Activated T-cell treated with anti-CD3 and anti-CD28 coated beads, Interleukin-2, amount 50 U/mL, for 4 hours (primary cell): ENCODE measurements at regions not wholly inside any gene's neighbourhood (a gene's known extent, or its start where the extent isn't known, plus 50 kb on each side); places are given as distances from the start of the nearest gene placed in this dataset.
"Not testable (repeated sequence)": the region's sequence is repeated elsewhere in the genome, so short reads cannot be mapped to it uniquely, and the experiment has no call there.

Source experiments
- ATAC-seq, 2 donors: fragments of 200-7000 bp; cut with Tn5 transposase; one replicate each; pipeline ENCODE4 v1.10.0; 2021
- DNase-seq: peaks from one replicate; pipeline ENCODE4 v3.0.0-alpha.2; 2020
- H3K27me3 Mint-ChIP-seq: one replicate; pipeline ENCODE4 v1.8.0; 2021; ENCODE audit warnings: low read depth, mixed read lengths
- H3K36me3 Mint-ChIP-seq: one replicate; pipeline ENCODE4 v1.8.0; 2022; ENCODE audit warnings: mixed read lengths; ENCODE audit not compliant: insufficient read depth
- H3K4me1 Mint-ChIP-seq: one replicate; pipeline ENCODE4 v1.8.0; 2021; ENCODE audit warnings: low read depth, mixed read lengths
- H3K4me3 Mint-ChIP-seq: one replicate; pipeline ENCODE4 v1.8.0; 2021; ENCODE audit warnings: mild to moderate bottlenecking, moderate library complexity, mixed read lengths
- H3K9me3 Mint-ChIP-seq: one replicate; pipeline ENCODE4 v1.8.0; 2021; ENCODE audit warnings: mixed read lengths

DNA sequence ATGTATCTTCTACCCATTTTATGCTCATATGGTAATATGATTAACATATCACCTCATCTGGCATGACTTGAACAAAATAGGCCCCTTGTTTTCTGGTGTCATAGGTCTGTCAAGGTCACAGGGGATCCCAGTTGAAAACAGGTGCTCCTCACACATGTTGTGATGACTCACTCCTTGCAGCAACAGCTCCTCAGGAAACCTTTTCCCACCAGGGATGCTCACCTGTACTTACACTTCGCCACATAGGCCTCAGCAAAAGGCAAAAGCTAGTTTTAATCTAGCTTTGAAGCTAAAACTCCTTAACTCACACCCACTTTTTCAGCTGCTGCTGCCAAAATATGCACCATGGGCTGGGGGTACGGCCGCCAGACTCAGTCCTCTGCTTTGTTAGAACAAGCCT lies 110.0 kb upstream of the SOX21 start:
- ATAC-seq, result no peak
- H3K27me3 Mint-ChIP-seq, result peaks cover 6% of the 10 kb centered on the region
- no peaks in the 10 kb centered on the region for H3K36me3 Mint-ChIP-seq
- H3K4me3 Mint-ChIP-seq, result no peak overlapping the region
- no peaks in the 10 kb centered on the region for H3K4me1 Mint-ChIP-seq
- no peaks in the 10 kb centered on the region for H3K9me3 Mint-ChIP-seq
- no peak for DNase-seq

DNA sequence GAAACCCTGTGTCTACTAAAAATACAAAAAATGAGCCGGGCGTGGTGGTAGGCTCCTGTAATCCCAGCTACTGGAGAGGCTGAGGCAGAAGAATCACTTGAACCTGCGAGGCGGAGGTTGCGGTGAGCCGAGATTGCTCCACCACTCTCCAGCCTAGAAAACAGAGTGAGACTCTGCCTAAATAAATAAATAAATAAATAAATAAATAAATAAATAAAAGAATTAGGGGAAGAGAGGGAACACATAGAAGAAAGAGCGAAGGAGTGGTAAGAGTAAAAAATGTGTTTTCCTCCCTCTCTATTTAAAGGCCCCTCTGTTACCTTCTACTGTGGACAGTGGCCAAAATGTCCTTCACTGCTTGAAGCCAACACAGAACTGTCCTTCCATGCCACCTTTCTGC lies 103.9 kb upstream of the SOX21 start:
- Mint-ChIP-seq H3K27me3 (peaks cover 3% of the 10 kb centered on the region), H3K4me3 (no peak overlapping the region), H3K36me3 (no peaks in the 10 kb centered on the region), H3K9me3 (no peaks in the 10 kb centered on the region), H3K4me1 (no peaks in the 10 kb centered on the region)
- ATAC-seq, result no peak
- DNase-seq, result no peak

DNA sequence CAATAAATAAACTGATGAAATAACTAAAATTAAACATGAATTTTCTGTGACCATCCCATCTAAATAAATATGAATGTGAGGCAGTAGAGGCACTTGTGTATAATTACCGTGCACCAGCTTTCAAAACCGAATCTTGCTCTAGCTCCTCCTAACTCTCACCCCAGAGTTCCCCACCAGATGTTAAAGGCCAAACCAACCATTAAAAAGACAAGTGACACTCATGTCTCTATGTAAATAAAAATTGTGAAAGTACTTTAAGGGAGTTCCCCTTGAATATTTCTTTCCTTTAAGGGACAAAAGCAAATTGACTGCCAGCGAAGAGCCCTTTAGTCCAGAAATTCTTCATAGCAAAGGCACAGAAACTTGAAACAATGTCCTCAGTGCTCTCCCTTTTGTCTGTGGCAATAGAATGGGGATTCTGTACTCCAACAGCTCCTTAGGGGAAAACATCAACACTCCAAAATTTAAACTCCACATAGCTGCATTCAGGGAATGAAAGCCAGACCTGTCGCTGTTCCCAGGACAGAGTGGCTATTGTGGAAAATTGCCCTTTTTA lies 101.7 kb upstream of the SOX21 start:
- Mint-ChIP-seq H3K9me3 (no peaks in the 10 kb centered on the region), H3K4me3 (no peak overlapping the region), H3K4me1 (no peaks in the 10 kb centered on the region), H3K36me3 (no peaks in the 10 kb centered on the region), H3K27me3 (no peaks in the 10 kb centered on the region)
- no peak for ATAC-seq
- DNase-seq, result no peak

DNA sequence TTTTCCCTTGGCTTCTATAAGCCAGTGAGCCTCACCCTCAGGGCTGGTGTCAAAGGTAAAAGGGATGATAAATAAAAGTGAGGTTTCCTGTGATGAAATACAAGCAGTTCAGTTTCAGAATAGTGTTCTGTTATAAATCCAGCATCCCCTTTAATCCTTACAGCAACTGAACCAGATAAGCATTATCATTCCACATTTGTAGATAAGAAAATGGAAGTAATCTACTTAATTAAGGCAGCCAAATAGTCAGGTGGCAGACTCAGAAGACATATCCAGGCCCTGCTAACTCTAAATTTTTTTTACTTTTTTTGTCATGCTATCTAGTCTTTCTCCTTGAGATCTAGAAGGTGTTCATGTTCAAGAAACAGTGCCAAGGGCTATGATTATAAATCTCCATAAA lies 99.4 kb upstream of the SOX21 start:
- no peaks in the 10 kb centered on the region for H3K27me3 Mint-ChIP-seq
- ATAC-seq, result no peak
- H3K4me3 Mint-ChIP-seq, result no peak overlapping the region
- no peaks in the 10 kb centered on the region for H3K4me1 Mint-ChIP-seq
- no peaks in the 10 kb centered on the region for H3K36me3 Mint-ChIP-seq
- DNase-seq, result no peak
- H3K9me3 Mint-ChIP-seq, result no peaks in the 10 kb centered on the region

DNA sequence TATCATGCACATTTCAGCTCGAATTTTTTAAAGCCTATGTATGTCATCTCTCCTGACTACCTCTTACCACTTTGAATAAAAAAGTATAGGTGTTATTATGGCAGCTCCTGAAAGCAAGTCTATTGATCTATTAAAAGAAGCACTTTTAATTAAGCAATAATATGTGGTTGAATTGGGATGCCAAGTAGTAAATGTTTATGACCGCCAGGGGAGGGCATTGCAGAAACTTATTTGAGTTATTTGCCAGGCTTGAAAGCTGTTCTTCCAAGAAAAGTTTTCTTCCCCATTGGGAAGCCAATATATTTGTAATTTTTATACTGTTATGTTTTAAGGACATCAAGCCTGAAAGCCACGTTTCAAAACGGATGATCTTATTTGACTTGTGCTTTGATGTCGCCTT lies 88.1 kb upstream of the SOX21 start:
- H3K9me3 Mint-ChIP-seq, result no peaks in the 10 kb centered on the region
- no peaks in the 10 kb centered on the region for H3K36me3 Mint-ChIP-seq
- no peaks in the 10 kb centered on the region for H3K4me1 Mint-ChIP-seq
- no peak overlapping the region for H3K4me3 Mint-ChIP-seq
- ATAC-seq, result no peak
- no peaks in the 10 kb centered on the region for H3K27me3 Mint-ChIP-seq
- DNase-seq, result no peak

DNA sequence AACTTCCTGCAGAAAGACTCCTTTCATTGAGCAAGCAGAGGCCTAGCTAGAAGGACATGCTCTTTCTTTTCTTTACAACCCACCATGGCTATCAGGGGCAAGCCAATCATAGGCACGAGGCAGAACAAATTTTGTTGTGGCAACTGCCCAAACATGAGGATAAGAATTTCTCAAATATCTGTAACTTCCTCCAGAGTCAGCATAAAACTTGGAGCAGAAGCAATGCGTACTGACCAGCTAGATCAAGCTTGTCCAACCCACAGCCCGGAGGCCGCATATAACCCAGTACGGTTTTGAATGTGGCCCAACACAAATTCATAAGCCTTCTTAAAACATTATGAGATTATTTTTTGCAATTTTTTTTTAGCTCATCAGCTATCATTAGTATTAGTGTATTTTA lies 87.0 kb upstream of the SOX21 start:
- Mint-ChIP-seq H3K4me3 (no peak overlapping the region), H3K4me1 (no peaks in the 10 kb centered on the region), H3K36me3 (no peaks in the 10 kb centered on the region), H3K27me3 (no peaks in the 10 kb centered on the region), H3K9me3 (no peaks in the 10 kb centered on the region)
- DNase-seq, result no peak
- no peak for ATAC-seq

DNA sequence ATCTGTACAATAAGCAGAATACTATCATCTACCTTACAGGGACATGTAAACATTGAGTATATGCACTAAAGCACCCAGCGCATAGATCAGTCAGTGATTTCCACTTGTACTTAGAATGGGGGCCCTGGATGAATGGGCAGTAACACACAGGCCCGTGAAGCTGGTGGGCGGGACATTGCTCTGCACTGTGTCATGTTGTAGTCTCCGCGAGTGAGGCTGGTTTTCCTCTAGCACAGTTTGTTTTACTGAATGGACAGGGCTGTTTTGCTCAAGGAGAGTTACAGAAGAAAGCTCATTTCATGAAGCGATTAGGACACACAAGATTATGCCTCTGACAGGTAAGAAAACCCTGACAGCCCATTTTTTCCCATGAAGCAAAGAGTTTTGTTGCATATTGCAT lies 86.4 kb upstream of the SOX21 start:
- no peak overlapping the region for H3K4me3 Mint-ChIP-seq
- H3K4me1 Mint-ChIP-seq, result no peaks in the 10 kb centered on the region
- DNase-seq, result no peak
- no peaks in the 10 kb centered on the region for H3K9me3 Mint-ChIP-seq
- H3K36me3 Mint-ChIP-seq, result no peaks in the 10 kb centered on the region
- no peak for ATAC-seq
- no peaks in the 10 kb centered on the region for H3K27me3 Mint-ChIP-seq

DNA sequence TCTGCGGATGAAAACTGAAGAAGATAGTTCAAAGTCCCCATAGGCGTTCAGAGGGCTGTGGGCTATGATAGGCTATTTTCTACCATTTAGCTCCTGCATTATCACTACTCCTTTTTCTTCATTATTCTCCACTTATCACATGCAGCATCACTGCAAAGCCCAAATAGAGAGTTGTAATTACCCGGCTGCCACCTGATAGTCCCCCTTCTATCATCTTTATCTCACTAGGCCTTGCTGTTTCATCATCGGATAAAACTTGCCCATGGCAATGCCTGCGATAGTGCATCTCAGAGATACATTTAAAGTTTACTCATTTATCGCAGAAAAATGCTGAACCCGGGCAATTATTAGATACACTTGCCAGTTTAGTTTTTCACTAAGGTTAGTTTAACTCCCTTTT lies 82.9 kb upstream of the SOX21 start:
- Mint-ChIP-seq H3K36me3 (no peaks in the 10 kb centered on the region), H3K4me1 (no peaks in the 10 kb centered on the region), H3K27me3 (no peaks in the 10 kb centered on the region), H3K9me3 (no peaks in the 10 kb centered on the region), H3K4me3 (no peak overlapping the region)
- ATAC-seq (no peak), DNase-seq (no peak)

DNA sequence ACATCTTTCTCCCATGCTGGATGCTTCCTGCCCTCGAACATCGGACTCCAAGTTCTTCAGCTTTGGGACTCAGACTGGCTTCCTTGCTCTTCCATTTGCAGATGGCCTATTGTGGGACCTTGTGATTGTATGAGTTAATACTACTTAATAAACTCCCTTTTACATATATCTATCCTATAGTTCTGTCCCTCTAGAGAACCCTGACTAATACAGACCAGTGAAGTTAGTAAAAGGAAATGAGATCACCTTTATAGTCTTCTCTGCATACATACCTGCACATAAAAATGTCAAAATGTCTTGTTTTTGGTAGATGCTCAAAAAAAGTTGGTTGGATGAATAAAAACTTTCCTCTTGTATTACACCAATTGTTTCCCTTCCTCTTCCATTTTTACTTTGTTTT lies 73.9 kb upstream of the SOX21 start:
- DNase-seq, H3K9me3 Mint-ChIP-seq, ATAC-seq, H3K4me3 Mint-ChIP-seq, H3K4me1 Mint-ChIP-seq, H3K36me3 Mint-ChIP-seq: not testable (repeated sequence)
- H3K27me3 Mint-ChIP-seq, result peaks cover 14% of the 10 kb centered on the region

DNA sequence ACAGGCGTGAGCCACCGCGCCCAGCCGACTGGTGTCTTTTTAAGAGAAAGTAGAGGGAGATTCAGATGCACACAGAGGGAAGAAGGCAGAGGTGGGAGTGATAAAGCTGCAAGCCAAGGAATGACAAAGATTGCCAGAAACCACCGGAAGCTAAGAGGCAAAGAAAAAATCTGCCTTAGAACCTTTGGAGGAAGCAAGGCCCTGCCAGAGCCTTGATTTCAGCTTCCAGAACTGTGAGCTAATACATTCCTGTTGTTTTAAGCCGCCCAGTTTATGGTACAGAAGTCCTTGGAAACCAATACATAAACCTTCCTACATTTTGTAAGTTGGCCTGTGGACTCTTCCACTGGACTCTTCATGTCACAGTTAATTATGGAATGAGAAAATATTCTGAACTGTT lies 71.7 kb upstream of the SOX21 start:
- H3K27me3 Mint-ChIP-seq, result peaks cover 14% of the 10 kb centered on the region
- H3K36me3 Mint-ChIP-seq, result no peaks in the 10 kb centered on the region
- H3K4me3 Mint-ChIP-seq, result no peak overlapping the region
- ATAC-seq (no peak), DNase-seq (no peak)
- H3K4me1 Mint-ChIP-seq, result no peaks in the 10 kb centered on the region
- H3K9me3 Mint-ChIP-seq, result peaks cover 8% of the 10 kb centered on the region

DNA sequence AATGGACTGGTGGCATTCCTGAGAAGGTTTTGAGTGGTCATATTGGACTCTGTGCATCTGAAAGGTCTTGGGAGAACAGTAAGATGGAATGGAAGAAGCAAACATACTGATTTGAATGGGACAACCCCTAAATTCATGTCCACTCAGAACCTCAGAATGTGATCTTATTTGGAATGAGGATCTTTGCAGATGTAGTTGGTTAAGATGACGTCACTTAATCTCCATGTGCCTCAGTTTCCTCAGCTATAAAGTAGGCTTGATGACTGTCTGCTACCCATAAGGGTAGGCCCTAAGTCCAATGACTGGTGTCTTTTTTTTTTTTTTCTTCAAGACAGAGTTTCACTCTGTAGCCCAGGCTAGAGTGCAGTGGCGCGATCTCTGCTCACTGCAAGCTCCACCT lies 71.1 kb upstream of the SOX21 start:
- Mint-ChIP-seq H3K4me1 (no peaks in the 10 kb centered on the region), H3K9me3 (peaks cover 8% of the 10 kb centered on the region)

DNA sequence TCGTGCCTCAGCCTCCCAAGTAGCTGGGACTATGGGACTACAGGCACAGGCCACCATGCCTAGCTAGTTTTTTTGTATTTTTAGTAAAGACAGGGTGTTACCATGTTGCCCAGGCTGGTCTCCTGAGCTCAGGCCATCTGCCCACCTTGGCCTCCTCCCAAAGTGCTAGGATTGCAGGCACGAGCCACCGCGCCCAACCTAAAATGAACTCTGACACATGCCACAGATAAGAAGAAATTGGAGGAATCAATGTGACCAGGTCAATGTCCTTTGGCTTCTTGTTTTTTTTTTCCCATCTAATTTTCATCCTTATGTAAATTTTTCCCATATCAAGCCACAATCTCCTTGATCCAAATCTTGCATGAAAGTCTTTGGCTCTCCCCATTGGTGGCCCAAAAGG lies 68.1 kb upstream of the SOX21 start:
- Mint-ChIP-seq H3K27me3 (peaks cover 8% of the 10 kb centered on the region), H3K4me3 (no peak overlapping the region), H3K9me3 (peaks cover 8% of the 10 kb centered on the region), H3K36me3 (no peaks in the 10 kb centered on the region), H3K4me1 (no peaks in the 10 kb centered on the region)
- ATAC-seq (no peak), DNase-seq (no peak)

More for the DNA sequence above, 71.1 kb upstream of the SOX21 start:
- no peak for DNase-seq
- no peak overlapping the region for H3K4me3 Mint-ChIP-seq
- no peaks in the 10 kb centered on the region for H3K36me3 Mint-ChIP-seq
- no peak for ATAC-seq
- H3K27me3 Mint-ChIP-seq, result peaks cover 10% of the 10 kb centered on the region

DNA sequence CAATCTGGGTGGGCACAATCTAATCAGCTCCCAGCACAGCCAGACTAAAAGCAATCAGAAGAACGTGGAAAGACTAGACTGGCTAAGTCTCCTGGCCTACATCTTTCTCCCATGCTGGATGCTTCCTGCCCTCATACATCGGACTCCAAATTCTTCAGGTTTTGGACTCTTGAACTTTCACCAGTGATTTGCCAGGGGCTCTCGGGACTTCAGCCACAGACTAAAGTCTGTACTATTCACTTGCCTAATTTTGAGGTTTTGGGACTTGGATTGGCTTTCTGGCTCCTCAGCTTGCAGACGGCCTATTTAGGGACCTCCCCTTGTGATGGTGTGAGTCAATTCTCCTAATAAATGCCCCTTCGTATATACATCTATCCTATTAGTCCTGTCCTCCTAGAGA lies 66.6 kb upstream of the SOX21 start:
- peaks cover 8% of the 10 kb centered on the region for H3K9me3 Mint-ChIP-seq
- DNase-seq, result no peak

DNA sequence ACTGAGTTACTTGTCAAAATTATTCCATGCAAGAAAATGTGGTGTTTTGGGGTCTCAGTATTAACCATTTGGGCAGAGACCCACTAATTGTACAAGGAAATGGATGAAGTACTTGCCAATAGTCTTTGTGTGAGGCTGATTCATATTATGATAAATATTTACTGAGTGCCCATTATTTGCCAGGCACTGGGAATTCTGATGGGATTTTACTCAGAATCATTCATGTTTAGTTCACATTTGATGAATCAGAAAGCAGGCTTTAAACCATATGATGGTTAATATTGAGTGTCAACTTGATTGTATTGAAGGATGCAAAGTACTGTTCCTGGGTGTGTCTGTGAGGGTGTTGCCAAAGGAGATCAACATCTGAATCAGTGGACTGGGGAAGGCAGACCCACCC lies 66.2 kb upstream of the SOX21 start:
- DNase-seq, result no peak
- H3K9me3 Mint-ChIP-seq, result peaks cover 8% of the 10 kb centered on the region

More for the DNA sequence above, 66.6 kb upstream of the SOX21 start:
- Mint-ChIP-seq H3K27me3 (peaks cover 7% of the 10 kb centered on the region), H3K4me3 (no peak overlapping the region), H3K4me1 (no peaks in the 10 kb centered on the region), H3K36me3 (no peaks in the 10 kb centered on the region)
- no peak for ATAC-seq

DNA sequence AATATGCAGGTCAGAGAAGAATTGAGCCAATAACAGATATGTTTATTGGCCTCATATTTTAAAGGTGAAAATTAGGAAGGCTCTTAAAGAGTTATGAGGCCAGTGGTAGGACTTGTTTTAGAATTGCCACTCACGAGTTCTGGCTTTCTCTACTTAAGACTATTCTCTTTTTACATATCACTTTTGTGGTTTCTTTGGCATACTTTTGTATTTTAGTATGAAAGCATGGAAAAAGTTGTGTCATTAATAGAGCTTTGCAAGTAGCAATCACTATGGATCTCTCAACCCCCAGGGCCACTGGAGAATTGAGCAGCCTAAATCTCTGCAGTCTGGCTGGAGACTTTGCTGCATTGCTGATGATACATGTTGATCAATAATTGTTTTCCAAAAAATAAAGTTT lies 64.6 kb upstream of the SOX21 start:
- no peak for DNase-seq
- Mint-ChIP-seq H3K36me3 (no peaks in the 10 kb centered on the region), H3K4me3 (no peak overlapping the region), H3K27me3 (peaks cover 7% of the 10 kb centered on the region), H3K9me3 (no peaks in the 10 kb centered on the region), H3K4me1 (no peaks in the 10 kb centered on the region)
- no peak for ATAC-seq

More for the DNA sequence above, 66.2 kb upstream of the SOX21 start:
- ATAC-seq, result no peak
- Mint-ChIP-seq H3K4me1 (no peaks in the 10 kb centered on the region), H3K36me3 (no peaks in the 10 kb centered on the region), H3K4me3 (no peak overlapping the region), H3K27me3 (peaks cover 7% of the 10 kb centered on the region)

DNA sequence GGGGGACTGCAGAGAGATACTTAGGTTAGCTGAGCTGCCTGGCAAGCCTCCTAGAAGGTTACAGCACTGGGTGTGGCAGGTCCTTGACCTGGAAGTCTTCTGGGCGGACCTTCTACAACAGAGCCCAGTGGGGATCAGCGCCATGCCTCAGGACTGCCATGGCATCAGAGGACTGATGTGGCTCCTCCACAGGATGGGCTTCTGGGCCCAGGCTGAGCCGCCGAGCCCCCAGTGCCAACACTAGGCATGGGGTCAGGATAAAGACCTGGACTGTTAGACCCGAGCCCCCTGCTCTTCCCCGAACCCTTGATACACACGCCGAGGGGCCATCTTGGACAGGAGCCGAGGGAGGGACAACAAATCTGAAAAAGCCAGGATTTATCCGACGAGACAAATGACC lies 64.0 kb upstream of the SOX21 start:
- ATAC-seq (no peak), DNase-seq (no peak)
- H3K36me3 Mint-ChIP-seq, result no peaks in the 10 kb centered on the region
- H3K4me3 Mint-ChIP-seq, result no peak overlapping the region
- H3K4me1 Mint-ChIP-seq, result no peaks in the 10 kb centered on the region
- peaks cover 7% of the 10 kb centered on the region for H3K27me3 Mint-ChIP-seq
- H3K9me3 Mint-ChIP-seq, result no peaks in the 10 kb centered on the region
